ENCODE measurements at regions not wholly inside any gene's neighbourhood (a gene's known extent, or its start where the extent isn't known, plus 50 kb on each side); places are given as distances from the start of the nearest gene placed in this dataset.

DNA sequence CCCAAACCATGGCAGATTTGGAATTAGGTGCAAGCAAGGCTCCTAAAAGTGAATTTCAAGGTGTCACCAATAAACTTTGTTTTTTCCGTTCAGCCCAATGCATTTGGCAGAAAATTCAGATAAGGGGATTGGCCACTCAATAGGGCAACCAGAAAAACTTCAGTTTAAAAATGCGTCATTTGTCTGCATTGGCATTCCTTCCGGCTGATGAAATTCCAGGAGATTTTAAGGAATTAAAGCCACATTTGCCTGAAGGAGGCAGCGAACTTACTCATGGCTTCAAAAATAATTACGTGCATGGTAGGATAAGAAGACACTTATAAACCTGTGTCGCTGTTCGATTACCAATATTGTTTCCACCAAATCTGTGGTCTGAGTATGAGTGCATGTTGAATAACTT, 151.9 kb downstream of the SALL1 start:
- BruUV-seq (replicated peaks): no TSS peak
- POLR2A ChIA-PET: no interaction called here
- H3K4me1 Mint-ChIP-seq (ENCODE audit: insufficient read depth, unreplicated experiment): no peaks in the 10 kb centered on the region

GRCh38 chr16:50998411-50998810, 152.7 kb downstream of the SALL1 start:
- no peak for TF ChIP-seq CTCF (IDR thresholded peaks at IDR 0.05; ENCODE audit: unreplicated experiment)
- no peaks in the 10 kb centered on the region for H3K9me3 Mint-ChIP-seq (ENCODE audit: unreplicated experiment)
- no peaks in the 10 kb centered on the region for H3K36me3 Mint-ChIP-seq (ENCODE audit: insufficient read depth, unreplicated experiment)
- intact Hi-C loops (cut with micrococcal nuclease): no loop called here
- CTCF ChIA-PET: no interaction called here
- no peak for DNase-seq (ENCODE audit: unreplicated experiment)
- no TSS peak for BruUV-seq (replicated peaks)
- no peaks in the 10 kb centered on the region for H3K4me1 Mint-ChIP-seq (ENCODE audit: insufficient read depth, unreplicated experiment)
- POLR2A ChIA-PET: no interaction called here
- no peaks in the 10 kb centered on the region for H3K27me3 Mint-ChIP-seq (ENCODE audit: insufficient read depth, unreplicated experiment)
- H3K4me3 Mint-ChIP-seq (ENCODE audit: unreplicated experiment): no peak overlapping the region
- no peak overlapping the region for H3K27ac Mint-ChIP-seq (ENCODE audit: low read depth, unreplicated experiment)

More for the DNA sequence above, 151.9 kb downstream of the SALL1 start:
- Mint-ChIP-seq H3K4me3 (ENCODE audit: unreplicated experiment) (no peak overlapping the region), H3K36me3 (ENCODE audit: insufficient read depth, unreplicated experiment) (no peaks in the 10 kb centered on the region), H3K27me3 (ENCODE audit: insufficient read depth, unreplicated experiment) (no peaks in the 10 kb centered on the region), H3K9me3 (ENCODE audit: unreplicated experiment) (no peaks in the 10 kb centered on the region), H3K27ac (ENCODE audit: low read depth, unreplicated experiment) (no peak overlapping the region)
- no peak for DNase-seq (ENCODE audit: unreplicated experiment)
- CTCF ChIA-PET: no interaction called here
- no peak for TF ChIP-seq CTCF (IDR thresholded peaks at IDR 0.05; ENCODE audit: unreplicated experiment)
- intact Hi-C loops (cut with micrococcal nuclease): no loop called here

- Mint-ChIP-seq H3K27me3 (ENCODE audit: insufficient read depth, unreplicated experiment) (no peaks in the 10 kb centered on the region), H3K4me3 (ENCODE audit: unreplicated experiment) (no peak overlapping the region), H3K4me1 (ENCODE audit: insufficient read depth, unreplicated experiment) (no peaks in the 10 kb centered on the region), H3K9me3 (ENCODE audit: unreplicated experiment) (no peaks in the 10 kb centered on the region), H3K27ac (ENCODE audit: low read depth, unreplicated experiment) (no peak overlapping the region), H3K36me3 (ENCODE audit: insufficient read depth, unreplicated experiment) (no peaks in the 10 kb centered on the region)
- CTCF ChIA-PET: no interaction called here
- intact Hi-C loops (cut with micrococcal nuclease): no loop called here
- POLR2A ChIA-PET: no interaction called here
- no TSS peak for BruUV-seq (replicated peaks)
- no peak for DNase-seq (ENCODE audit: unreplicated experiment)
- no peak for TF ChIP-seq CTCF (IDR thresholded peaks at IDR 0.05; ENCODE audit: unreplicated experiment)
These were observed 153.4 kb downstream of the SALL1 start for GRCh38 chr16:50997679-50998078.

GRCh38 chr16:50996830-50997186, 154.3 kb downstream of the SALL1 start:
- intact Hi-C loops (cut with micrococcal nuclease): no loop called here
- CTCF ChIA-PET: interaction anchor here (0.6 kb wide), 1 partner anchor 14 kb away, joined by 3 read pairs; no protein-coding TSS in a partner anchor
- no peak overlapping the region for H3K27ac Mint-ChIP-seq (ENCODE audit: low read depth, unreplicated experiment)
- no peak overlapping the region for H3K4me3 Mint-ChIP-seq (ENCODE audit: unreplicated experiment)
- H3K36me3 Mint-ChIP-seq (ENCODE audit: insufficient read depth, unreplicated experiment): no peaks in the 10 kb centered on the region
- H3K4me1 Mint-ChIP-seq (ENCODE audit: insufficient read depth, unreplicated experiment): no peaks in the 10 kb centered on the region
- DNase-seq (ENCODE audit: unreplicated experiment): no peak
- no peak for TF ChIP-seq CTCF (IDR thresholded peaks at IDR 0.05; ENCODE audit: unreplicated experiment)
- no TSS peak for BruUV-seq (replicated peaks)
- POLR2A ChIA-PET: interaction anchor here (0.7 kb wide), 1 partner anchor 560 kb away, joined by 3 read pairs; no protein-coding TSS in a partner anchor
- no peaks in the 10 kb centered on the region for H3K9me3 Mint-ChIP-seq (ENCODE audit: unreplicated experiment)
- H3K27me3 Mint-ChIP-seq (ENCODE audit: insufficient read depth, unreplicated experiment): no peaks in the 10 kb centered on the region

Measured in MCF 10A (cell line).